RWPE2 (cell line): ENCODE measurements at regions not wholly inside any gene's neighbourhood (a gene's known extent, or its start where the extent isn't known, plus 50 kb on each side); places are given as distances from the start of the nearest gene placed in this dataset.
A peak's percentile ranks its signal among the peaks of the same experiment; 100 is the strongest.

Source experiments
- ATAC-seq: fragments of 200-7000 bp; cut with Tn5 transposase; 3 replicates; pipeline ENCODE4 v1.9.1; 2021; ENCODE audit warnings: low read depth
- DNase-seq: peaks from one replicate; pipeline ENCODE4 v3.0.0-alpha.2; 2020; ENCODE audit warnings: low spot score
- H3K27ac ChIP-seq: fragments of 450-650 bp; 2 replicates; pipeline ENCODE4 v1.5.1; 2017; ENCODE audit warnings: mild to moderate bottlenecking; ENCODE audit not compliant: poor library complexity, severe bottlenecking
- H3K27me3 ChIP-seq: fragments of 250-450 bp; sonication (Bioruptor Pico); 2 replicates; pipeline ENCODE4 v1.5.1; 2021; ENCODE audit warnings: mild to moderate bottlenecking, moderate library complexity; ENCODE audit not compliant: insufficient read depth, poor library complexity, severe bottlenecking
- H3K36me3 ChIP-seq: fragments of 250-450 bp; sonication (Bioruptor Pico); 2 replicates; pipeline ENCODE4 v1.5.1; 2020; ENCODE audit warnings: low read depth, mild to moderate bottlenecking, moderate library complexity
- H3K4me1 ChIP-seq: fragments of 250-450 bp; sonication (Bioruptor Pico); 2 replicates; pipeline ENCODE4 v1.5.1; 2021; ENCODE audit warnings: mild to moderate bottlenecking, moderate library complexity; ENCODE audit not compliant: insufficient read depth, poor library complexity, severe bottlenecking
- H3K4me3 ChIP-seq: fragments of 250-450 bp; sonication (Bioruptor Pico); 2 replicates; pipeline ENCODE4 v1.5.1; 2021; ENCODE audit warnings: mild to moderate bottlenecking, moderate library complexity; ENCODE audit not compliant: severe bottlenecking
- H3K9me3 ChIP-seq: fragments of 250-450 bp; sonication (Bioruptor Pico); 2 replicates; pipeline ENCODE4 v1.5.1; 2021; ENCODE audit warnings: mild to moderate bottlenecking, moderate library complexity; ENCODE audit not compliant: severe bottlenecking
- TF ChIP-seq, protein P1 (sequence below): fragments of 450-650 bp; IDR thresholded peaks from one replicate; pipeline ENCODE4 v1.5.1; 2017; ENCODE audit warnings: mild to moderate bottlenecking, moderate library complexity; ENCODE audit not compliant: poor library complexity, severe bottlenecking

DNA sequence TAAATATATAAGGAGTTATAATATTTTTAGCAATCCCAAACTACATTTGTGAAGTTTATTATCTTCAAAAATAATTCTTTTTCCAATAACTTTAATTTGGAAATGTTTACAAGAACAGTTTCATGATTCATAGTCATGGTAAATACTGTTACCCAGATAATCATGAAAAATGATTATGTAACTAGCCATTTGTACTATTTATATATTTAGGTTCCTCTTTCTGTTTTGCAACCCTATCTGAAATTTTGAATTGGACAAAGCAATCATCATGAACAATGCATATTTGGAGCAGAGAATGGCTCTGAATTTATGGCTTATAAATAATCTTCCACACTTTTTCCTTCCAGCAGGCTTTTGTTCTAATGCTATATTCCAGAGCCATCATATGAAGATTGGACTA is 499.7 kb downstream of the SLCO4C1 start:
- TF ChIP-seq, protein P1, sequence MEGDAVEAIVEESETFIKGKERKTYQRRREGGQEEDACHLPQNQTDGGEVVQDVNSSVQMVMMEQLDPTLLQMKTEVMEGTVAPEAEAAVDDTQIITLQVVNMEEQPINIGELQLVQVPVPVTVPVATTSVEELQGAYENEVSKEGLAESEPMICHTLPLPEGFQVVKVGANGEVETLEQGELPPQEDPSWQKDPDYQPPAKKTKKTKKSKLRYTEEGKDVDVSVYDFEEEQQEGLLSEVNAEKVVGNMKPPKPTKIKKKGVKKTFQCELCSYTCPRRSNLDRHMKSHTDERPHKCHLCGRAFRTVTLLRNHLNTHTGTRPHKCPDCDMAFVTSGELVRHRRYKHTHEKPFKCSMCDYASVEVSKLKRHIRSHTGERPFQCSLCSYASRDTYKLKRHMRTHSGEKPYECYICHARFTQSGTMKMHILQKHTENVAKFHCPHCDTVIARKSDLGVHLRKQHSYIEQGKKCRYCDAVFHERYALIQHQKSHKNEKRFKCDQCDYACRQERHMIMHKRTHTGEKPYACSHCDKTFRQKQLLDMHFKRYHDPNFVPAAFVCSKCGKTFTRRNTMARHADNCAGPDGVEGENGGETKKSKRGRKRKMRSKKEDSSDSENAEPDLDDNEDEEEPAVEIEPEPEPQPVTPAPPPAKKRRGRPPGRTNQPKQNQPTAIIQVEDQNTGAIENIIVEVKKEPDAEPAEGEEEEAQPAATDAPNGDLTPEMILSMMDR = no peak
- no peaks in the 10 kb centered on the region for H3K9me3 ChIP-seq
- H3K27me3 ChIP-seq = peaks cover 6% of the 10 kb centered on the region
- no peaks in the 10 kb centered on the region for H3K36me3 ChIP-seq
- H3K4me1 ChIP-seq = no peaks in the 10 kb centered on the region
- DNase-seq (no peak), ATAC-seq (no peak)
- H3K27ac ChIP-seq = no peak overlapping the region
- no peak overlapping the region for H3K4me3 ChIP-seq

DNA sequence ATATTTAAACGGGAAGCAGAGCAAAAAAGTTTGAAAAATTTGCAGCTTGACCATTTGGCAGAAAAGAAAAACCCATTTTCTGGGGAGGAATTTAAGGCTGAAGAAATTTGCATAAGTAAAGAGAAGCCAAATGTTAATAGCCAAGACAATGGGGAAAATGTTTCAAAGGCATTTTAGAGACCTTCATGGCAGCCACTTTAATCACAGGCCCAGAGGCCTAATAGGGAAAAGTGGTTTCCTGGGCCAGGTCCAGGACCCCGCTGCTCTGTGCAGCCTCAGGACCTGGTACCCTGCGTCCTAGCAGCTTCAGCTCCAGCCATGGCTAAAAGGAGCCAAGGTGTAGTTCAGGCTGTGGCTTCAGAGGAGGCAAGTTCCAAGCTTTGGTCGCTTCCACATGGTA is 507.3 kb downstream of the SLCO4C1 start:
- no peaks in the 10 kb centered on the region for H3K9me3 ChIP-seq
- H3K36me3 ChIP-seq = no peaks in the 10 kb centered on the region
- H3K4me3 ChIP-seq = no peak overlapping the region
- H3K4me1 ChIP-seq = no peaks in the 10 kb centered on the region
- ATAC-seq (no peak), DNase-seq (no peak)
- no peak overlapping the region for H3K27ac ChIP-seq
- peaks cover 1% of the 10 kb centered on the region for H3K27me3 ChIP-seq
- TF ChIP-seq, protein P1 = no peak

DNA sequence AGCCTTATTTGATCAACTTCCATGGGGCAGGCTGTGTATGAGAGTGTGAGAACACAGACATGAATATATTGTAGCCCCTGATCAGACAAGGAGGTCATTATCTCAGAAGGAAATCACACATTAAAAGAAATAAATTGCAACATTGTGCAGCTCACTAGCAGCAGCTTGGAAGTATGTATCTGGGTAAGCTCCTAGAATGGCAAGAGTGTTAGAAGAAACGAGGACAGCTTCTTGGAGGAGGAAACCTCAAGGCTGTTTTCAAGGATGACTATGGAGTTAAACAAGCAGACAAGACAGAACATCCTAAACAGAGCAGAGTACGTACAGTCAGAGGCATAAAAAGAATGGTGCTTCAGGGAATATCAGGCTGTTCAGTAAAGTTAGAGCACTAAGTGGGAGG is 511.0 kb downstream of the SLCO4C1 start:
- TF ChIP-seq, protein P1 = no peak
- Histone ChIP-seq H3K4me1 (no peaks in the 10 kb centered on the region), H3K9me3 (no peaks in the 10 kb centered on the region), H3K27me3 (peaks cover 16% of the 10 kb centered on the region), H3K27ac (no peak overlapping the region), H3K4me3 (no peak overlapping the region), H3K36me3 (no peaks in the 10 kb centered on the region)
- DNase-seq = no peak
- ATAC-seq = no peak

DNA sequence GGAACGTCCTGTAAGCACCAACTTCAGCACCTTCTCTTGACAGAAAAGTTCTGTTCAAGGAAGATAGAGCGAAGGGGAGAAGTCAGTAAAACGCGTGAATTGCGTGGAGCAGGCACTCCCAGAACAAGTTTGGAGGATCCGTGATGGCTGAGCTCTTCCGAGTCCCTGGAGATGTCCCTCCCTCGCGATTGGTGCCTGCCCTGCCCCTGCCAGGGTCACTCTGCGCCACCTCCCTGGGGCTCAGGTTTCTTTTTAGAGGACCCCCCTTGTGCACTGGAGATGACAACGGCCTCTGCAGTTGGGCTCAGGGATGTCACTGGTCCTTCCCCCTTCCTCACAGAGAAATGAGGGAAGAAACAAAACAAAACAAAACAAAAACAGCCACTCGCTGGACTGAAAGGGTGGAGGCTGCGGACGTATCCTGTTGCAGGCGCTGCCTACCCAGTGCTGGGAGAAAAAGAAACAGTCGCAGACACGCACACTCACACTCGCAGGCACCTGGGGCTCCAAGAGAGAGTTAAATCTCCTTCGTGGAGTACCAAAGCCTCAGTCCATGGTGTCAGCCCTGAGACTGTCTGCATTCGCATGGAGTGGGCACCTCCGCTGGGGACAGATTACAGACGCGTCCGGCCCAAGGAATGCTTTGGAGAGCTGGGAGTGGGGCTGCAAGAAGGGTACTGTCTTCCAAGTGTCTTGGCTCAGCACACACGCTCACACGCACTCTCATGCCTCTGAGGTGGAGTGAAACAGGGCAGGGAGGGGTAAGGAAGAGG is 512.7 kb downstream of the SLCO4C1 start:
- Histone ChIP-seq H3K4me1 (no peaks in the 10 kb centered on the region), H3K4me3 (peak overlapping the region; percentile 14), H3K27me3 (peaks cover 16% of the 10 kb centered on the region), H3K36me3 (no peaks in the 10 kb centered on the region), H3K27ac (no peak overlapping the region), H3K9me3 (no peaks in the 10 kb centered on the region)
- ATAC-seq = peak; percentile 79
- DNase-seq = no peak
- TF ChIP-seq, protein P1 = no peak

DNA sequence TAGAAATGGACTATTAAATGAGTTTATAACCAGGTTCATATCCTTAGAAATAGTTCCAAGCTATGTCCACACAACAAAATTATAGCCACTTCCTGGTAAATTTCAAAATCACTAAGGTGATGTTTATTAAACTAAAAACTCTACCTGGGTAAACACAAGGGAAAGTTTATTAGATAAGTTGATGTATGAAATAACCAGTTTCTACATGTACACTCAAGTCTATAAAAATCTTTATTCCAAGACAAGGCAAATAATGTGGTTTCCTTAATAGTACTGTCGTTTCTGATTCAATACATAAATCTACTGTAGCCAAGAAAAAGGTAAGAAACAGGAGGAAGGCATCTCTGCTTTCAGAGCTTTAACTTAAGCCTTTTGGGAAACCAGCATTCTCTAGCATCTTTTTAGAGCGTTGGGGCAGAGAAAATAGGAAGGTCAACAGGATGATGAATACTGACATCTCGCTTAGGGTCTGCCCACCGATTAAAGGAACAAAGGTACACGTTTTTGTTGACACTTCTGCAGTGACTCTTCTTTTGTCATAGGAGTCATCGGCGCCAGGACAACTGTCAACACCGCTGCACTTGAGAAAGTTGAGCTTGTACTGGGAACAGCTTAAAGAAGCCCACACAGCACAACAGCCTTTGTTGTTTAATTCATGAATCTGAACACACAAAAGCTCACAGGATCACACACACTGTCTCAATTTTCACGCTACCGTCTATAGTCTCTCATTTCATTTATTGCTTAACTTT is 513.6 kb downstream of the SLCO4C1 start:
- no peak; the same call in 2 of the 3 replicates for ATAC-seq
- Histone ChIP-seq H3K4me3 (no peak overlapping the region), H3K4me1 (no peaks in the 10 kb centered on the region), H3K9me3 (no peaks in the 10 kb centered on the region), H3K27ac (no peak overlapping the region), H3K27me3 (peaks cover 16% of the 10 kb centered on the region), H3K36me3 (no peaks in the 10 kb centered on the region)
- DNase-seq = no peak
- TF ChIP-seq, protein P1 = no peak
